SK-N-SH treated with all-trans-retinoic acid at 6 μM for 48 hours (cell line): ENCODE measurements at regions not wholly inside any gene's neighbourhood (a gene's known extent, or its start where the extent isn't known, plus 50 kb on each side); places are given as distances from the start of the nearest gene placed in this dataset.

ENCODE experiments used
- ARNTL ChIP-seq: fragments of 450-650 bp; formaldehyde crosslinking; IDR thresholded peaks from 2 replicates; pipeline ENCODE4 v1.5.0; 2020; ENCODE audit warnings: low read depth, mild to moderate bottlenecking, moderate library complexity, borderline replicate concordance
- GLIS3 ChIP-seq: fragments of 250-450 bp; sonication (Bioruptor Pico); IDR thresholded peaks from 2 replicates; pipeline ENCODE4 v1.5.0; 2020; ENCODE audit warnings: mild to moderate bottlenecking, moderate library complexity
- ISL1 ChIP-seq: fragments of 250-450 bp; sonication (Bioruptor Pico); IDR thresholded peaks from 2 replicates; pipeline ENCODE4 v2.1.2; 2022; ENCODE audit warnings: mild to moderate bottlenecking, moderate library complexity
- PATZ1 ChIP-seq: fragments of 250-450 bp; sonication (Bioruptor Pico); IDR thresholded peaks from 2 replicates; pipeline ENCODE4 v1.8.0; 2020; ENCODE audit warnings: mild to moderate bottlenecking, moderate library complexity, borderline replicate concordance
- POU6F1 ChIP-seq: fragments of 250-450 bp; sonication (Bioruptor Pico); IDR thresholded peaks from 2 replicates; pipeline ENCODE4 v1.8.0; 2021; ENCODE audit warnings: low read depth, mild to moderate bottlenecking, moderate library complexity, borderline replicate concordance
- PPARA ChIP-seq: fragments of 250-450 bp; sonication (Bioruptor Pico); IDR thresholded peaks from 2 replicates; pipeline ENCODE4 v1.5.0; 2020; ENCODE audit warnings: mild to moderate bottlenecking, borderline replicate concordance
- RARB ChIP-seq: fragments of 250-450 bp; sonication (Bioruptor Pico); IDR thresholded peaks from 2 replicates; pipeline ENCODE4 v1.8.0; 2021; ENCODE audit warnings: mild to moderate bottlenecking, moderate library complexity
- TCF4 ChIP-seq: fragments of 250-450 bp; sonication (Bioruptor Pico); IDR thresholded peaks from 2 replicates; pipeline ENCODE4 v1.8.0; 2021; ENCODE audit warnings: mild to moderate bottlenecking, moderate library complexity, borderline replicate concordance
- ZC3H10 ChIP-seq: fragments of 250-450 bp; sonication (Bioruptor Pico); IDR thresholded peaks from 2 replicates; pipeline ENCODE4 v1.5.1; 2021; ENCODE audit warnings: mild to moderate bottlenecking, moderate library complexity
- ZFP3 ChIP-seq: fragments of 250-450 bp; sonication (Bioruptor Pico); IDR thresholded peaks from 2 replicates; pipeline ENCODE4 v1.5.0; 2020; ENCODE audit warnings: mild to moderate bottlenecking, moderate library complexity
- ZFP30 ChIP-seq: fragments of 450-650 bp; formaldehyde crosslinking; IDR thresholded peaks from 2 replicates; pipeline ENCODE4 v1.5.0; 2022; ENCODE audit warnings: mild to moderate bottlenecking, moderate library complexity
- ZNF565 ChIP-seq: fragments of 450-650 bp; formaldehyde crosslinking; conservative IDR thresholded peaks from 2 replicates; pipeline ENCODE4 v1.5.0; 2020; ENCODE audit warnings: low read depth, mild to moderate bottlenecking, moderate library complexity

GRCh38 chr16:46404028-46404427 lies 217.2 kb downstream of the SHCBP1 start:
- TF ChIP-seq GLIS3 (CRISPR knock-in tag) (no peak), ZFP30 (CRISPR knock-in tag) (no peak), POU6F1 (no peak), ZNF565 (CRISPR knock-in tag) (no peak), PATZ1 (CRISPR knock-in tag) (no peak), RARB (CRISPR knock-in tag) (no peak), ZFP3 (CRISPR knock-in tag) (no peak), ARNTL (CRISPR knock-in tag) (no peak), ZC3H10 (CRISPR knock-in tag) (no peak), ISL1 (CRISPR knock-in tag) (no peak), TCF4 (CRISPR knock-in tag) (no peak), PPARA (no peak)
